NCI-H1092 (cell line): ENCODE measurements at regions not wholly inside any gene's neighbourhood (a gene's known extent, or its start where the extent isn't known, plus 50 kb on each side); places are given as distances from the start of the nearest gene placed in this dataset.

Experiments used
- DNase-seq: peaks from one replicate; lab custom pipeline; 2025; lab: John Stamatoyannopoulos, UW

DNA sequence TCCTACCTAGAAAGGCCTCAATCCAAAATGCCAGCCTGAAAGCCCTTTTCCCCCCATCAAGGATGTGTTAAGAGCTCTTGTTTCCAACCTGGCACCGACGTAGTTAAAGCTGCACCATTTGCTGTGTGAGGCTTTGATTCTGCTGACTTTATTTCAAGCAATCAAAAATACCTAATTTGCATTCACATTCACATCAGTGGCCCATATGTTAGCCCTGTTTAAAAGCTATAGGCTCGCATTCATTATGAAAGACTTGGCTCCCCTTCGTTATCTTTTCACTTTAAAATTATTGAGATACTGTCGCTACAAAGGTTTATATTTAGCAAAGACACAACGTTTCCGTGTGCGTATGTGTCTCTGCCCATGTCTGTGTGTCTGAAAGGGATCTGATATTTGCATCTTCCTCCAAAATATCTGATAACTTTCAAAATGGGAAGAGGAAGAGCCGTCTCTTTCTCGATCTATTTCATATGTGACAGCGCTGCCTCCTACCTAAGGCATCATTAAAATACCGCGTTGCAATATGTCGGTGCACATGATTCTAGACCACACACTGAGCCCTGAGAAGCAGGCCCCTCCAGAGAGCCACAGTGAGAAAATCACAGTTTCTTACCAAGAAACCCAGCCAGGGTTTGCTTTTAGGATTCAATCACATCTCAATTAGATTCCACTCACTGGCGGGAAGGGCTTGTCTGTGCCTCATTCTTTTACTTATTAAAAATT, 57.1 kb upstream of the ITPRID1 start:
- no peak for DNase-seq

GRCh38 chr7:31457551-31457950, 56.3 kb upstream of the ITPRID1 start:
- no peak for DNase-seq

- DNase-seq: no peak
Measured at GRCh38 chr7:31458203-31458602, 55.7 kb upstream of the ITPRID1 start.

DNA sequence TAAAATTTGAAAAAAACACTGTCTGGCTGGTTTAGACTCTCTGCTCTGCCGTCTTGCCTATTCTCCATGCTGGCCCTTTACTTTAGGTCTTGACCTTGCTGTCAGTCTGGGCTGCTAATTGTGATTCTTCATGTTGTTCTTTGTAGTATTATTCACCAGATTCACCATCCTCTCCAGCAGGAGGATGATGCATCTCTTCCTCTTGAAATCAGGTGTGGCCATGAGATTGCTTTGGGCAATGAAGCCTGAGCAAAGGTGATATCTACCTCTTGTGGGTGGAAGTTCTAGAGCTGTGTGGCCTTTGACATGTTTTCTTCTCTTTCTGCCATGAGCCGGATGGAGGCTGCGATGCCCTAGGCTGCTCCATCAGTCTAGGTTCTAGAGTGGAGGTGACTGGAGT, 51.3 kb upstream of the ITPRID1 start:
- no peak for DNase-seq
